A549 (cell line): ENCODE measurements at regions not wholly inside any gene's neighbourhood (a gene's known extent, or its start where the extent isn't known, plus 50 kb on each side); places are given as distances from the start of the nearest gene placed in this dataset.
"Not testable (repeated sequence)": the region's sequence is repeated elsewhere in the genome, so short reads cannot be mapped to it uniquely, and the experiment has no call there.

Source experiments
- CTCF ChIP-seq: fragments of >200 bp; sonication (Bioruptor Twin); formaldehyde crosslinking; IDR thresholded peaks from 3 replicates; pipeline ENCODE4 v1.5.1; 2016
- EP300 ChIP-seq, 2 experiments: fragments of >200 bp; sonication (Bioruptor Twin); formaldehyde crosslinking; IDR thresholded peaks; 2 replicates in 1 of 2; 3 replicates in 1 of 2; pipeline ENCODE4 v1.6.1; 2016 to 2017
- NFE2L2 ChIP-seq: fragments of 150-350 bp; conservative IDR thresholded peaks from 2 replicates; pipeline ENCODE4 v1.6.1; 2014; ENCODE audit warnings: low read length
- RAD21 ChIP-seq, 2 experiments: fragments of >200 bp in 1 of 2; sonication (Bioruptor Twin) in 1 of 2; formaldehyde crosslinking in 1 of 2; IDR thresholded peaks in 1 of 2; conservative IDR thresholded peaks in 1 of 2; 2 replicates in 1 of 2; 3 replicates in 1 of 2; pipeline ENCODE4 v1.6.1; 2012 to 2018; ENCODE audit warnings: inconsistent platforms in 1 of 2
- USF2 ChIP-seq: fragments of 450-650 bp; IDR thresholded peaks from 2 replicates; pipeline ENCODE4 v1.6.1; 2014; ENCODE audit warnings: antibody characterized with exemption

- not testable (repeated sequence) for TF ChIP-seq CTCF; EP300 (IDR thresholded peaks at IDR 0.05); USF2; RAD21 (conservative IDR thresholded peaks at IDR 0.05 in 1 of 2, IDR thresholded peaks at IDR 0.05 in 1 of 2); NFE2L2
Measured at GRCh38 chr16:29352617-29352999, 53.9 kb downstream of the NPIPB11 start.
